ENCODE measurements at regions not wholly inside any gene's neighbourhood (a gene's known extent, or its start where the extent isn't known, plus 50 kb on each side); places are given as distances from the start of the nearest gene placed in this dataset.

DNA sequence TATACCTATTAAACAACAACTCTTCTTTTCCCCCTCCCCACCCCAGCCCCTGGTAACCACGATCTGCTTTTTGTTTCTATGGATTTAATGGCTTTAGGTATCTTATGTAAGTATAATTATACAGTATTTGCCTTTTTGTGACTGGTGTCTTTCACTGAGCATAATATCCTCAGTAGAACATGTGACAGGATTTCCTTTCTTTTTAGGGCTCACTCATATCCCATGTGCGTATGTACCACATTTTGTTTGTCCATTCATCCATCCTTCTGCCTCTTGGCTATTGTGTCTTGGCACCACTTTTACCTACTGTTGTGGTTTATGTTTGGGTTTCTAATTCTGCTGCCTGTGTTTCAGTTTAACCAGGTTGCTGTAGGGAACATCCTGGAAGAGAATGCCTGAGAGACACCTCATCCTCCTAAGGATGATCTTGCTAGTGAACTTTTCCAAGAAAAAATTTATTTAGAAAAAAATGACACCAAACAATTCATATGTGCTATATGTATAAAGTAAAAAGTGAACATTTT lies 77.6 kb upstream of the SESN3 start:
- no peak overlapping the region for H3K27ac ChIP-seq (ENCODE audit: low read depth, low read length)
- no peaks in the 10 kb centered on the region for H3K27me3 ChIP-seq (ENCODE audit: control insufficient read depth in 1 of 2, insufficient read depth in 2 of 2, low read length in 2 of 2)
- H3K4me3 ChIP-seq (ENCODE audit: low read depth in 1 of 2, low read length in 2 of 2) = no peak overlapping the region
- H3K36me3 ChIP-seq (ENCODE audit: insufficient read depth, low read length) = no peaks in the 10 kb centered on the region
- H3K9ac ChIP-seq (ENCODE audit: low read length) = no peak overlapping the region
- H3K9me3 ChIP-seq (ENCODE audit: low read length) = no peaks in the 10 kb centered on the region
- no peaks in the 10 kb centered on the region for H3K4me1 ChIP-seq (ENCODE audit: insufficient read depth, low read length)

DNA sequence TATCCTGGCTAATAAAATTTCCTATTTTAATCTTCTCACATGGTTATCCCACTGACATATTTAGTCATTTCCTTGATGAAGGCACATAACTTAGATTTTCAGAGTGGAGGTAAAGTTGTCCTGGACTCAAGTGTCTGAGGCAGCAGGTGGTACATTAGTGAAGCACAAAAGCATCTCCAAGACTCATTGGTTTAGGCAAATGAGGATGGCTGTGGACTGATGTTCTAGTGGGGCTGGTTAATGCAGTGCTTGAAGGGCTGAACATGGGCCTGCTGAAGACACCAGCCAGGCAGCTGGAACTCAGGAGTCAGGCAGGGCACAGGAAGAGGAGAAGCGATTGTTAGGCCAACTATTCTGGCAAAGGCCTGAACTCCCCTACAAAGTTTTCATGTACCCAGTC lies 76.3 kb upstream of the SESN3 start:
- no peaks in the 10 kb centered on the region for H3K36me3 ChIP-seq (ENCODE audit: insufficient read depth, low read length)
- H3K9me3 ChIP-seq (ENCODE audit: low read length) = no peaks in the 10 kb centered on the region
- no peaks in the 10 kb centered on the region for H3K4me1 ChIP-seq (ENCODE audit: insufficient read depth, low read length)
- no peak overlapping the region for H3K27ac ChIP-seq (ENCODE audit: low read depth, low read length)
- H3K27me3 ChIP-seq (ENCODE audit: control insufficient read depth in 1 of 2, insufficient read depth in 2 of 2, low read length in 2 of 2) = no peaks in the 10 kb centered on the region
- no peak overlapping the region for H3K4me3 ChIP-seq (ENCODE audit: low read depth in 1 of 2, low read length in 2 of 2)
- no peak overlapping the region for H3K9ac ChIP-seq (ENCODE audit: low read length)

GRCh38 chr11:95306801-95307200 lies 75.8 kb upstream of the SESN3 start:
- H3K9ac ChIP-seq (ENCODE audit: low read length) = no peak overlapping the region
- H3K4me3 ChIP-seq (ENCODE audit: low read depth in 1 of 2, low read length in 2 of 2) = no peak overlapping the region
- H3K27me3 ChIP-seq (ENCODE audit: control insufficient read depth in 1 of 2, insufficient read depth in 2 of 2, low read length in 2 of 2) = no peaks in the 10 kb centered on the region
- H3K9me3 ChIP-seq (ENCODE audit: low read length) = no peaks in the 10 kb centered on the region
- H3K4me1 ChIP-seq (ENCODE audit: insufficient read depth, low read length) = no peaks in the 10 kb centered on the region
- no peak overlapping the region for H3K27ac ChIP-seq (ENCODE audit: low read depth, low read length)
- H3K36me3 ChIP-seq (ENCODE audit: insufficient read depth, low read length) = no peaks in the 10 kb centered on the region

DNA sequence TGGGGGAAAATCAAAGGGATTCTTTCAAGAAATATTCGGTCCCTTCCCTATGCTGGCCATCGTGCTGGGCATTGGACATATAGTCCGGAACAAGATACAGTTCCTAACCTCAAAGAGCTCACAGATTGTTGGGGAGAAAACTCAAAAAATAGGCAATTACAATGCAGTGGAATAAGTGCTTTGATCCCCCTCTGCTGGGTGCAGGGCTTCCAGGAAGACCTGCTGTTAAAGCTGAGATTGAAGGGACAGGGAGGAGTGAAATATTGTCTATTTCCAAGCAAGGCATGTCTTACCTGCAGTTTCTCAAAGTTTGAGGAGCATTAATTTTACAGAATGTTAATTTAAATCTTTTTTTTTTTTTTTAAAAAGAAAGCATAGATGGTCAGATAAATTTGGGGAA lies 75.1 kb upstream of the SESN3 start:
- Histone ChIP-seq H3K4me3 (ENCODE audit: low read depth in 1 of 2, low read length in 2 of 2) (no peak overlapping the region), H3K36me3 (ENCODE audit: insufficient read depth, low read length) (no peaks in the 10 kb centered on the region), H3K4me1 (ENCODE audit: insufficient read depth, low read length) (peaks cover 6% of the 10 kb centered on the region), H3K27me3 (ENCODE audit: control insufficient read depth in 1 of 2, insufficient read depth in 2 of 2, low read length in 2 of 2) (no peaks in the 10 kb centered on the region), H3K9ac (ENCODE audit: low read length) (no peak overlapping the region), H3K9me3 (ENCODE audit: low read length) (no peaks in the 10 kb centered on the region), H3K27ac (ENCODE audit: low read depth, low read length) (no peak overlapping the region)

DNA sequence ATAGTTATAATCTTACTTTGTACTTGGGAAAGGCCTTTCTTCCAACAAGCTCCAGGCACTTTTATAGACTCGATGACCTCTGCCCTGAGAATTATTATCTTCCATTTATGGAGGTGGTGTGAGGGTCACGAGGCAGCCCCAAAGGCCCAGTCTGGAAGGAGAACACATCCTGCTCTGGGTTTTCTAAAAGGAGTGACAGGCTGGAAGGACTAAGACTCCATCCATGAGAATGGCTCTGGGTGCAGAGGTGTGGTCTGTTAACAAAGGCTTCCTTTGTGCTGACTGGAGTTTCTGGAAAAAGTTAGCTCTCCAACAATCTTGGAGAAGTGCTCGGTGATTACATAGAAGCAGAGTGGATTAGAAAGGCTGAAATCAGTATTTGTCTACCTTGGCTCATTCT lies 74.7 kb upstream of the SESN3 start:
- Histone ChIP-seq H3K27ac (ENCODE audit: low read depth, low read length) (no peak overlapping the region), H3K4me3 (ENCODE audit: low read depth in 1 of 2, low read length in 2 of 2) (no peak overlapping the region), H3K9me3 (ENCODE audit: low read length) (no peaks in the 10 kb centered on the region), H3K36me3 (ENCODE audit: insufficient read depth, low read length) (no peaks in the 10 kb centered on the region), H3K9ac (ENCODE audit: low read length) (no peak overlapping the region), H3K4me1 (ENCODE audit: insufficient read depth, low read length) (peaks cover 7% of the 10 kb centered on the region), H3K27me3 (ENCODE audit: control insufficient read depth in 1 of 2, insufficient read depth in 2 of 2, low read length in 2 of 2) (no peaks in the 10 kb centered on the region)

GRCh38 chr11:95304777-95305176 lies 73.8 kb upstream of the SESN3 start:
- Histone ChIP-seq H3K27me3 (ENCODE audit: control insufficient read depth in 1 of 2, insufficient read depth in 2 of 2, low read length in 2 of 2) (no peaks in the 10 kb centered on the region), H3K9me3 (ENCODE audit: low read length) (no peaks in the 10 kb centered on the region), H3K36me3 (ENCODE audit: insufficient read depth, low read length) (no peaks in the 10 kb centered on the region), H3K4me1 (ENCODE audit: insufficient read depth, low read length) (peaks cover 7% of the 10 kb centered on the region), H3K9ac (ENCODE audit: low read length) (no peak overlapping the region), H3K4me3 (ENCODE audit: low read depth in 1 of 2, low read length in 2 of 2) (no peak overlapping the region), H3K27ac (ENCODE audit: low read depth, low read length) (no peak overlapping the region)

DNA sequence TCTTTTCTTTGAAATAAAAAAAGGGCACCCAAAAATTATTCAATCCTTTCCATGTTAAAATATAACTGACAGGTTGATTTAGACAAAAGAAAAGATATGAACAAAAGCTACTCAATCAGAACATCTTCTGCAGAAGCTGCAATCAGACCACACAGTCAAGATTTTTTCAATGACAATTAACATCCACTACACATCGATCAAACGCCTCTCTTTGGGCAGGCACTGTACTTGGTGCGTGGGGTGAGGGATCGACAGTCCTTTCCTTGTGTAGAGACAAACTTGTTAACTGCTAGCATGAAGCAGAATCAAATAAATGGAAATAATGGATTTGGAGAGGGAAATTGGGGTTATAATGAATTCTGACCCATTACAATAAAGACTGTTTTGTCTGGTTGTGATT lies 71.2 kb upstream of the SESN3 start:
- Histone ChIP-seq H3K4me1 (ENCODE audit: insufficient read depth, low read length) (peaks cover 7% of the 10 kb centered on the region), H3K4me3 (ENCODE audit: low read depth in 1 of 2, low read length in 2 of 2) (no peak overlapping the region), H3K36me3 (ENCODE audit: insufficient read depth, low read length) (no peaks in the 10 kb centered on the region), H3K27ac (ENCODE audit: low read depth, low read length) (no peak overlapping the region), H3K9me3 (ENCODE audit: low read length) (no peaks in the 10 kb centered on the region), H3K27me3 (ENCODE audit: control insufficient read depth in 1 of 2, insufficient read depth in 2 of 2, low read length in 2 of 2) (no peaks in the 10 kb centered on the region), H3K9ac (ENCODE audit: low read length) (no peak overlapping the region)

DNA sequence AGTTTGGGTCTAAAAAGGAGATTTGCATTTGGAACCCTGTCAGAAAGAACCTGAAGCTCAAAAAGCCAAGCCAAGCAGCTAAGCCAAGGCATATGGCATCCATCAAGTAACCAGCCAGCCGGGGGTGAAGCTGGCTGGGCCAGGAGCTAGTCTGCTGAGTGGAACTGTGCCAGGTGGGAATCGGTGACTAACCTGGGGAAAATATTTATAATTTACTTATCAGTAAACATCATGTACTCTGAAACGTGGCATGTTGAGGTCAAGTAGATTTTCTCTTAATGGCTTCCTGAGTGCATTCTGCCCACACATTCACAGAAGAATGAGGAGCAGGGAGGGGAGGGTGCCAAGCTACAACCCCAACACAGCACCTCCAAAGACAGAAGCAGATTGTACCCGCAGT lies 70.5 kb upstream of the SESN3 start:
- Histone ChIP-seq H3K27ac (ENCODE audit: low read depth, low read length) (no peak overlapping the region), H3K36me3 (ENCODE audit: insufficient read depth, low read length) (no peaks in the 10 kb centered on the region), H3K9me3 (ENCODE audit: low read length) (no peaks in the 10 kb centered on the region), H3K4me3 (ENCODE audit: low read depth in 1 of 2, low read length in 2 of 2) (no peak overlapping the region), H3K27me3 (ENCODE audit: control insufficient read depth in 1 of 2, insufficient read depth in 2 of 2, low read length in 2 of 2) (no peaks in the 10 kb centered on the region), H3K9ac (ENCODE audit: low read length) (no peak overlapping the region), H3K4me1 (ENCODE audit: insufficient read depth, low read length) (peaks cover 12% of the 10 kb centered on the region)

DNA sequence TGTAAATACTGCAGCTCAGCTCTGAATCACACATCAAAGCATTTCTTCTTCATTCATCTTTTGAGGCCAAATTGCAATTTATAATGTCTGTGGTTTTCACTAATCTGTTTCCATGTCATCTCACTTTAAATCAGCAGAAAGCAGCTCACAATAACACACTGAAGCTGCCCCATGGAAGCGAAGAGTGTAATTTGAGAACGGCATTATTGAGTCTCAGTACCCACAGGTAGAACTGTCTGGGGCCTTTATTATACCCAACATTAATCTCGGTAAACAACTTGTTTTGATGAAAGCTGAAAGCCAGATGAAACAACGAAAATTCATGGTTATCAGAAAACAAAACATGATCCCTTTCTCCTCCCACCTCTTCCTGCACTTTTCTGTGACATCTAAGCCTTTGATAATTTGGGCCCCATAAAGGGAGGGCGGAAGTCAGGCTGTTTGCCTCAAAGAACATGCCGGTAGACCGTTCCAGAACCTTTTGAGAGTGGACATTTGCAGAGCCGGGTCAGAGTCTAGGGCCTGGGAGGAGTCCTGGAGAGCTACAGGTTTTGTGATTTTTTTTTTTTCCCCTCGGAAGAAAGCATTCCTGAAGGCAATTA lies 68.2 kb upstream of the SESN3 start:
- H3K27ac ChIP-seq (ENCODE audit: low read depth, low read length) = no peak overlapping the region
- H3K9ac ChIP-seq (ENCODE audit: low read length) = no peak overlapping the region
- no peak overlapping the region for H3K4me3 ChIP-seq (ENCODE audit: low read depth in 1 of 2, low read length in 2 of 2)
- no peaks in the 10 kb centered on the region for H3K36me3 ChIP-seq (ENCODE audit: insufficient read depth, low read length)
- peaks cover 28% of the 10 kb centered on the region for H3K4me1 ChIP-seq (ENCODE audit: insufficient read depth, low read length)
- H3K9me3 ChIP-seq (ENCODE audit: low read length) = no peaks in the 10 kb centered on the region
- H3K27me3 ChIP-seq (ENCODE audit: control insufficient read depth in 1 of 2, insufficient read depth in 2 of 2, low read length in 2 of 2) = no peaks in the 10 kb centered on the region

GRCh38 chr11:95297680-95298452 lies 66.9 kb upstream of the SESN3 start:
- no peaks in the 10 kb centered on the region for H3K9me3 ChIP-seq (ENCODE audit: low read length)
- H3K4me3 ChIP-seq (ENCODE audit: low read depth in 1 of 2, low read length in 2 of 2) = no peak overlapping the region
- H3K27me3 ChIP-seq (ENCODE audit: control insufficient read depth in 1 of 2, insufficient read depth in 2 of 2, low read length in 2 of 2) = no peaks in the 10 kb centered on the region
- no peak overlapping the region for H3K9ac ChIP-seq (ENCODE audit: low read length)
- no peaks in the 10 kb centered on the region for H3K36me3 ChIP-seq (ENCODE audit: insufficient read depth, low read length)
- H3K27ac ChIP-seq (ENCODE audit: low read depth, low read length) = no peak overlapping the region
- H3K4me1 ChIP-seq (ENCODE audit: insufficient read depth, low read length) = peaks cover 28% of the 10 kb centered on the region

DNA sequence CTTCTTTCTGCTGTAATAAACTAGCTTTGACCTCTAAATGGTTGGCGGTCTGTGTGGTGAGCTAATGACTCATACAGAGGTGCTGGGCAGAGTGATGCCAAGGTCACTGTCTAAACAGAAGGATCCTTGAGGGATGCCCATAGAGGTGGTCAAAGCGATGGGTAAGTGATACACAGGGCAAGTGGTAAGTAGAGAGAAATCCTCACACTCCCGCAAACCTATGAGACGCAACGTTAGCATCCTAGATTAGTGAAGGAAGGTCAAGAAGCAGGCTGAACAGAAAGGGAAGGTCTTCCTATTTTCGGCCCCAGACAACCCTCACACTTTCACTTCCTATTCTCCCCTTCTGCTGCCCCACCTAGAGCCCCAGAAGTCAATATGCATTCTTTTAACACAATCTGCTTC lies 65.6 kb upstream of the SESN3 start:
- Histone ChIP-seq H3K4me3 (ENCODE audit: low read depth in 1 of 2, low read length in 2 of 2) (no peak overlapping the region), H3K4me1 (ENCODE audit: insufficient read depth, low read length) (peaks cover 27% of the 10 kb centered on the region), H3K27ac (ENCODE audit: low read depth, low read length) (no peak overlapping the region), H3K27me3 (ENCODE audit: control insufficient read depth in 1 of 2, insufficient read depth in 2 of 2, low read length in 2 of 2) (no peaks in the 10 kb centered on the region), H3K9me3 (ENCODE audit: low read length) (no peaks in the 10 kb centered on the region), H3K36me3 (ENCODE audit: insufficient read depth, low read length) (no peaks in the 10 kb centered on the region), H3K9ac (ENCODE audit: low read length) (no peak overlapping the region)

DNA sequence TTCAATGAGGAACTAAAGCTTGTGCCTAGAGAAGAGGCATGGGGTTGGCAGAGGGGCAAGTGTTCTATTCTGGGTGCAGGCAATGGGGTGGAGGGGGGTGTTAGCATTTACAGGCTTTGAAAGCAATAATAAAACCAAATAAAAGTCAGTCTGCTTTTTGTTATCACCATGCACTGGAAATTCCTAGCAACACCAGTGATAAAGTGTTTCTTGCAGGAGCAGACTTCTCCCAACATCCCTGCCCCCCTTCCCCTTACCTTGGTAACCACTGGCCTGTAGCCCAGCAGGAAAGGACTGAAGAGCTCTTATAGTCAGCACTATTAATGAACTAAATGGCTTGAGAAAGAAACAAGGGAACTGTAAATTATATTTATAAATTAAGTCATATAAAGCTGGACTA lies 65.2 kb upstream of the SESN3 start:
- Histone ChIP-seq H3K4me1 (ENCODE audit: insufficient read depth, low read length) (peaks cover 22% of the 10 kb centered on the region), H3K9ac (ENCODE audit: low read length) (no peak overlapping the region), H3K36me3 (ENCODE audit: insufficient read depth, low read length) (no peaks in the 10 kb centered on the region), H3K9me3 (ENCODE audit: low read length) (no peaks in the 10 kb centered on the region), H3K27me3 (ENCODE audit: control insufficient read depth in 1 of 2, insufficient read depth in 2 of 2, low read length in 2 of 2) (no peaks in the 10 kb centered on the region), H3K4me3 (ENCODE audit: low read depth in 1 of 2, low read length in 2 of 2) (no peak overlapping the region), H3K27ac (ENCODE audit: low read depth, low read length) (no peak overlapping the region)

Measured in muscle layer of colon (tissue), 2 donors.